NCI-H2196 treated with DMSO at 0.1 percent for 48 hours (cell line): ENCODE measurements at regions not wholly inside any gene's neighbourhood (a gene's known extent, or its start where the extent isn't known, plus 50 kb on each side); places are given as distances from the start of the nearest gene placed in this dataset.
"Not testable (repeated sequence)": the region's sequence is repeated elsewhere in the genome, so short reads cannot be mapped to it uniquely, and the experiment has no call there.

ENCODE experiments used
- DNase-seq: peaks from one replicate; lab custom pipeline; 2025; ENCODE audit not compliant: unreplicated experiment; lab: John Stamatoyannopoulos, UW

DNA sequence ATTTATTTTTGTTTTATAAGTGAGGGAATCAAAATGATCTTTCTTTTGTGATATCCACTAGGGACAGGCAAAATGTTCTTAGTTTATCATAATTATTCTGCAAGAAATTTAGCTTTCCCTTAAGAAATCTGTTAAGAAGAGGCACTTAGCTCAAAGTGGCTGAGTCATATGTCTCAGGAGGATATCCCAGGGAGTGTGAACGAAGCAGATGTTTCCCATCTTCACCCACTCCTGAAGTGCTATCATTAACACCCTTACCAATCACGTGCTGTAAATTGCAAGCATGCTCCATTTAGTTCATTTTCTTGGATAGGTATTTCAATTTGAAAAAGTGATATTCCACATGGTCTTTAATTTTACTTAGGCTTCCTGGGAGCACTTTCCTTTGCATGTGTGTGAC lies 774.3 kb upstream of the TMEFF2 start:
- DNase-seq = no peak

DNA sequence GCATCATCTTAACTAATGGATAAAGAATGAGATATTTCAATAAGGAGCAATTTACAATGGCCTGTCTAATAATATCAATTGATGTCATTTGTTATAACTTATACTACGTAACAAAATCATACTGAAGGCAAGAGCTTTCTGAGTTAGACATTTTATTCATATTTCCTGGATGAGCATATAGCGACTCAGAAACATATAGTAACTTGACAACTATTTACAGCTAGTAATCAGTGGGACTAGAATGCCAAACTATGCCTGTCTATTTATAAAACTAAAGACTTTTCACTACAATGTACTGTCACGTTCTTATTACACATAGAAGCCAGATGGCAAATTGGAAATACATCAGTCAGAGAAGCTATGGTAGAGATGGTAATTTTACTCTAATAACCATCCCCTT lies 766.2 kb upstream of the TMEFF2 start:
- no peak for DNase-seq

DNA sequence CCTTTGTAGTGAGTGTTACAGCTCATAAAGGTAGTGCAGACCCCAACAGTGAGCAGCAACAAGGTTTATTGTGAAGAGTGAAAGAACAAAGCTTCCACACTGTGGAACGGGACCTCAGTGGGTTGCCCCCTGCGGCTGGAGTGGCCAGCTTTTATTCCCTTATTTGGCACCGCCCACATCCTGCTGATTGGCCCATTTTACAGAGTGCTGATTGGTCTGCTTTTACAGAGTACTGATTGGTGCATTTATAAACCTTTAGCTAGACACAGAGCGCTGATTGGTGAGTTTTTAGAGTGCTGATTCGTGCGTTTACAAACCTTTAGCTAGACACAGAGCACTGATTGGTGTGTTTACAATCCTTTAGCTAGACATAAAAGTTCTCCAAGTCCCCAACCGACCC lies 763.9 kb upstream of the TMEFF2 start:
- DNase-seq = not testable (repeated sequence)

DNA sequence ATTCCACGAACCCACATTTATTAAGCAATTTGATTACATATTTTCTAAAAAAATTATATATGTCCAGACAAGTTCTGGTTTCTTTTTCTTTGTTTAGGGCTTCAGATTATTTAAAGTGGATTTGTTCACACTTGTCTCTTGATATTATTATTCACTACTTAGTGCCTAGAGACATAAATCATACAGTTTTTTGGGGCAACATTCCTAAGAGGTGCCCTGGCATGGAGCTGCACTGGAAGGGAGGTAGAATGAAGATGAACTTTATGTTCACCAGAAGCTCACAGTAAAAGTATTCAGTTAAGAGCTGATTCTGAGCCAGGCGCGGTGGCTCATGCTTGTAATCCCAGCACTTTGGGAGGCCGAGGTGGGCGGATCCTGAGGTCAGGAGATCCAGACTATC lies 762.7 kb upstream of the TMEFF2 start:
- DNase-seq = no peak

DNA sequence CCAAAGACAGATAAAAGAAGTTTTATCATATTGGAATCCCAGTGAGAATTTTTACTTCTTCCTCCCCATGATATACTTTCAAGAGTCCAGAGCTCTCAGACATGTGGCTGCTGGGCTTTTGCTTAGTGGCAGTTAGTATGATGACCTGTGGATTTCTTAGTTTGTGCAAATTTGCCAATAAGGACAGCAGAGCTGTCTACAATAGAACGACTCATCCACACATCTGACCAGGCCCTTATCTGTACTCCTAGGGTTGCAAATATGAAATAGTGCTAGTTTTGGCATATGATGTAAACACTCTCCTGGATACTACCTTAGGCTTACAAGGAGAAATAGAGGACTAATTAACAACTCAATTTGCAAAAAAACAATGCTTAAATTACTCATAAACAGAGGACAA lies 758.4 kb upstream of the TMEFF2 start:
- no peak for DNase-seq

DNA sequence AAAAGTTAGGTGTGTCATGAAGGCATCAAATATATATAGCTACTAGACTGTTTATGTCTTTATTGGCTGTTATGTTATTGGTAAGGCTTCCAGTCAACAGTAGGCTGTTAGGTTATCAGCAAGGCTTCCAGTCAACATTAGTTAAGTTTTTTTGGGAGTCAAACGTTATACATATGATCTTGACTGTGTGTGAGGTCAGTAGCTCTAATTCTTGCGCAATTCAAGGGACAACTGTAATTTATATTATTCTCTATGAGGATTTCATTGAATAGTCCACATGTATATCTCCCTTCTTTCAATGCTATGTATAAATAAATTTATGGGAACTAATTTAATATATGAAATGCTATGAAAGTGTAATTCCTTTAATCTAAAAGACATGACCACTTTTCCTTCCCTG lies 757.5 kb upstream of the TMEFF2 start:
- no peak for DNase-seq

DNA sequence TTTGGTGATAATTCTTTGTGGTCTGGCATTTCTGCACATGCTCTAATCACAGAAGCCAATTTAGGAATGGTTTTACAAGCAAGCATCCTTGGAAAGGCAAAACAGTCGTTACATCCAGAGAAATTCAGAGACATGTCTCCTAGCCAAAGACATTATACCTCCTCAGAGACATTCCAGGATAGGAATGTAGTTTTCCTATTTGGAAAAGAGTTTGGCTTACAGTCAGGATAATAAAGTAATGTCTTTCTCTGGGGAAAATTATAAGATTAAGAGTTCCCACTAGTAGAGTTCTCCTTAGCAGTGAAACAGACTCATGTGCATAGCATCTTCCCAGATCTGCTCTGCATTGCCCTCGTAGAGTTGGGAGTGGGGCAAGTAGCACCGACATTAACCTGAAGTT lies 753.6 kb upstream of the TMEFF2 start:
- DNase-seq = no peak

DNA sequence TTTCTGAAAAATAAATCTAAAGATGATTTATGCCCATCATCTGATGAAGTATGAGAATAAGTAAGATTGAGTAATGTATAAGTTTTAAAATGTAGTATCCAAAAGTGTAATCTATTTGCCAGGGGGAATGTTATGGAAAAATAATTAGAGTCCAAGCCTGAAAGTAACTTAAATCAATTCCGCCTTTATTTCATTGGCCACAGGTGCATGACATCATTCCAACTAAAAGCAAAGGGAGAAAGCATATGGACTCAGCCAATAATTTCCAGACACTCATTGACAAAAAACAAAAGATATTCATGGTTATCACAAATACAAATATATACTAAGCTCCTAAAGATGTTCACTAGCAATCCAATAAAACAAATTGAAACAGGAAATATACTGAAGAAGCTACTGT lies 752.6 kb upstream of the TMEFF2 start:
- DNase-seq = no peak

DNA sequence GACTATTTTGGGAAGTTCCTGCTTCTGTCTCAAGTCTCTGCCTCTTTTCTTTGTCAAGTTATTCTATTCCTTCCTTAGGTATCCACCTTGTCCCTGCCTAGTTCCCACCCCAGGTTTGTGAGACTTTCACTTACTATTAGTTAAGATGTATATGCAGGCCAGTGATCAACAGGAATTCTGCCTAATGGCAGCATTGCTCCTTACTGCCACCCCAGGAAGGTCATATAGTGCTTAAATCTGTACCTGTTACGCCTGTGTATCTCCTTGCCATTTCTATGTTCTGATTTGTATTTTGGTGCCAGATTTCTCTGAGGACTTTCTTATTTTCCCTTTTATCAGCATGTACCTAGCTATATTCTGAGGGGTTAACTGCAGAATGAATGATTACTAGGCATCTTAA lies 746.0 kb upstream of the TMEFF2 start:
- no peak for DNase-seq

DNA sequence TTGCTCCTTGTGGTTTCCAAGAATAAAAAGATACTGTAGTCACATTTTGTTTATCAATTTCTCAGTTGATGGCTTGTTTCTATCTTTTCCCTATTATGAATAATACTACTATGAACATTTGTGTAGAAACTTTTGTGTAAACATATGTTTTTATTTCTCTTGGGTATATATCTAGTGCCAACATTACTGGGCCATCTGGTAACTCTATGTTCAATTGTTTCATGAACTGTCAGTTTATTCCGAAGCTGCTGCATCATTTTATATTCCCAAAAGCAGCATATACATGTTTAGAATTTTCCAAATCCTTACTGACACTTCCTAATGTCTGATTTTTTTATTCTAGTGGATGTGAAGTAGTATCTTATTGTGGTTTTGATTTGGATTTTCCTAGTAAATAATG lies 737.6 kb upstream of the TMEFF2 start:
- no peak for DNase-seq

DNA sequence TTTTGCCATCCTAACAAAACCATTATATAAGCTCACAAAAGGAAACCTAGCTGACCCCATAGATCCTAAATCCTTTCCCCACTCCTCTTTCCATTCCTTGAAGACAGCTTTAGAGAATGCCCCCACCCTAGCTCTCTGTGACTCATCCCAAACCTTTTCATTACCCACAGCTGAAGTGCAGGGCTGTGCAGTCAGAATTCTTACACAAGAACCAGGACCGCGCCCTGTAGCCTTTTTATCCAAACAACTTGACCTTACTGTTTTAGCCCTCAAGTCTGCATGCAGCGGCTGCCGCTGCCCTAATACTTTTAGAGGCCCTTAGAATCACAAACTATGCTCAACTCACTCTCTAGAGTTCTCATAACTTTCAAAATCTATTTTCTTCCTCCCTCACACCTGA lies 726.9 kb upstream of the TMEFF2 start:
- DNase-seq = not testable (repeated sequence)

DNA sequence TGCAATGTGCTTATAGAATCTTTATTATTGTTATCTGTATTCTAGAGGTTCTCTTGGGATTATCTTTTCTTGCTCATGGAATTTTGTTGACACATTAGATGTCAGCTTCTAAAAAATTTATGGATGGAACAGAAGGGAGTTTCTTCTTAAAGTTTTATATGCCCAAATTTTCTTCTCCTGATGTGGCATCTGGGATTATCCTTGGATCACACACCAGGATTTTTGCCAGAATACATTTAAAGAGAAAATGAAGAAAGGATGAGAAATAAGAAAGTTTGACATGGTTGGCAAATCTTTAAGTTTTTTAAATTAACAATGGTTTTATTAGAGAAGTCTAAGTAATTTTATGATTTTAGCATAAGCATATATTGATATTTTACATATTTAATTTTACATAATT lies 706.7 kb upstream of the TMEFF2 start:
- no peak for DNase-seq

DNA sequence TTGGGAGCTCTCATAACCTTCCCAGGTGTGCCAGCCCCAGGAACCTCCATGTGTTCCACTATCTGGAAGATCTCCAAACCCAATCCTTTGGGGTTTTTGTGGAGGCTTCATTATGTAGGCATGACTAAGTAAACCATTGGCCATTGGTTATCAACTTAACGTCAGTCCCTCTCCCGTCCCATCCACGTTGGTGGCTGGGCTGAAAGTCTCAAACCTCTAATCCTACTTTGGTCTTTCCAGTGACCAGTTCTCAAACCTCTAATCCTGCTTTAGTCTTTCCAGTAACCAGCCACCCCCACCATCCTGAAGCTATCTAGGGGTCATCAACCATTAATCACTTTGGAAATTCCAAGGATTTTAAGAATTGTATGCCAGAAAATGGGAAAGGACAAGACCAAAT lies 704.7 kb upstream of the TMEFF2 start:
- no peak for DNase-seq

DNA sequence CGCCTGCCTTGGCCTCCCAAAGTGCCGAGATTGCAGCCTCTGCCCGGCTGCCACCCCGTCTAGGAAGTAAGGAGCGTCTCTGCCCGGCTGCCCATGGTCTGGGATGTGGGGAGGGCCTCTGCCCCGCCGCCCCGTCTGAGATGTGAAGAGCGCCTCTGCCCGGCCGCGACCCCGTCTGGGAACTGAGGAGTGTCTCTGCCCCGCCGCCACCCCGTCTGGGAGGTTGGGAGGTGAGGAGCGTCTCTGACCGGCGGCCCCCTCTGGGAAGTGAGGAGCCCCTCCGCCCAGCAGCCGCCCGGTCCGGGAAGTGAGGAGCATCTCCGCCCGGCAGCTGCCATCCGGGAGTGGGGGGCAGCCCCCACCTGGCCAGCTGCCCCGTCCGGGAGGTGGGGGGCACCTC lies 699.2 kb upstream of the TMEFF2 start:
- DNase-seq = not testable (repeated sequence)

DNA sequence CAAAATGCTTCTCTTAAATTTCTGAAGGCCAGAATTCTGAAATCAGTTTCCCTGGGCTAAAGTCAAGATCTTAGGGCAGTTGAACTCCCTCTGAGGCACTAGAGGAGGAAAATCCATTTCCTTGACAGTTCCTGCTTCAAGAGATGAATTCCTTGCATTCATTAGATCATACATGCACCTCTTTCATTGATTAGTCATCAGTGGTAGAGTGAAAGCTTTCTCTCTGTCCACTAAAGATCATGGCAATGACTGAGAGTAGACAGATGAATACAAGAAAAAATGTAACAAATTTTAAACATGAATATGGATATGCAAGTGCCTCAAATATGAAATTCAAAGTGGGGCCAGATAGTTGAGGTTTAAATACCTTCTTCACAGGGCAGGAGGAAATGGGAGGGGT lies 693.4 kb upstream of the TMEFF2 start:
- DNase-seq = no peak

DNA sequence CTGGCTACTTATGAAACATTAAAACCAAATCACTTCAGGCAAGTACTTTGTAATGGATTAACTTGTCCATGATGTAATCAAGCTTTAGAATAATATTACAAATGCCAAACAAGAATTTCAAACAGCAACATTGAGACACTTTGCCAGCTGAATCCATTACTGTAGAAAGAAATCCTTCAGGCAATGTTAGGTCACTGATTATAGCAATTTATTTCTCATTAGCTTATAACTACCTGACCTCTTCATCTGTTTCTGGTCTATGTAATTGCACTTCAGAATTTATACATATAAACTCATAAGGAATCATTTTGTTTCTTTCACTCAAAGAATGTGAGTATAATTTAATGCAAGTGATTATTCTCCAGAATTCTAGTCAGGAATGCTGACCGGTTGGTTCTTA lies 692.6 kb upstream of the TMEFF2 start:
- no peak for DNase-seq

DNA sequence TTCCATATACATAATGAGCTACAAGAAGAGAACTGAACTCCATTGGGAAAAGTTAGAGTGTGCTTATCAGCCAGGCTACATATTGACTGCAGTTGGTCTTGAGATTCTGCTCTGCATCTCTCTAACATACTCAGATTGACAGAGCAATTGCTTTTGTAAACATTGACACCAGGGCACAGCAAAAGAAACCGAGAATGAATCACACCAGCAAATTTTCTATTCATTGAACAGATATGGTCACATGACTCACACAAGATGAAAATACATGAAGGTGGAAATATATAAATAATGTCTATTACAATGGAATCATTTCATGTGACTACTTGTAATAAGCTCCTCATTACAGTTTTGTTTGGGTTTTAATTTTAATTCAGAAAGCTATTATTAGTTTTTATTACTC lies 691.9 kb upstream of the TMEFF2 start:
- no peak for DNase-seq

DNA sequence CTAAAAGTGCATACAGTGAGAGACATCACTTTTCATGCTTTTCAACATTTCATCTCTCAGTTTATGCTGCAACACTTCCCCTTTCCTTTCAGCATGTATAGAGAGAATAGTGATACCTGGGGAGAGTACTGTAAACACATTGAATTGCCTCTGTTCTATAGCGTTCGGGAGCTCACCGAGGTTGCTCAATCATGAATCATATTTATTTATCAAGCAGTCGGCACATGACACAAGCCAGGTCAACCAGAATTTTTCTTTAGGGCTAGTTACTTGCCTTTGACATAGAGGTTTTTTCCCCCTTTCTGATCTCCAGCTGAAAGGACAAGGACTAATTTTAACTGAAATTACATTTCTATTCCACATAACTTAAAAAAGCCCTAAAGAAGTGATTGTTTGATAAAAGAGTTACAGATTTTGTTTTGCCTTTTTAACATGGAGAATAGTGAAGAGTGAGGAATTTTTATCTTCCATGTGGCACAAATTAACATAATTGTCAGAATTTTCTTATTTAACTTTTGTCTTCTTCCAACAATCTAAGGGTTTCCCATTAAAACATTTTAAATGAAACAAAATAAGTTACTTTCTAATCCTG lies 690.9 kb upstream of the TMEFF2 start:
- no peak for DNase-seq

DNA sequence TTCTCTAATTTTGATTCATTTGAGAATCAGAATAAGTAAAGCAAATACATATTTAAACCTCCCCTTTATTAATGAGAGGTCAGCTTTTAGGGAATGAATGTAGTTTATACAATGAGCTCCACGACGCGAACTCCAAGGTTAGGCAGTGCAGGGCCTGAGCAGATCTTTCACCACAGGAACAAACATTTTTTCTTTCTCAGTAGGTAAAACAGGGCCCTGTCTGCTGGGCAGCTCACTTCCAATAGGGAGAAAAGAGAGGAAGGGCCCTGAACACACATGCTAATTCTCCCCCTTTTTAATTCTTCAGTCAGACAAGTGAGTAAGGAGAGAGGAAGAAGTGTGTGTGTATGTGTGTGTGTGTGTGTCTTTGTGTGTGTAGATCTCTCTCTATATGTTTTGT lies 682.4 kb upstream of the TMEFF2 start:
- DNase-seq = no peak

DNA sequence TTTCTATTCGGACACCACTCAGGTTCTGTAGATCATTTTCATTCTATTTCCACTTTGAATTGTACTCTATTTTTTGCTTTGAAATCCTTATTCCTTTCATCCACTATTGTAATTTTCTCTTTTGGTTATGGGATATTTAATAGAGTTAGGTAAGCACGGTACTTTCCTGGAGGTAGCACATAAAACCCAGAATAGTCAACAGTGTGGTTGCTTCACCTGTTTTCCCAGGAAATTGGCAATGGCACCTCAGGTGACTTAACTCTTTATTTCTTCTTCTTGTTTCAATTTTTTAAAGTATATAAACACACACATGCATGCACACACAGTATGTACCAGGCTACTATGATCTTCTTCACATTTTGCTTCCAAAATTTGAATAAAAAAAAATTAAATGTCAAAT lies 682.0 kb upstream of the TMEFF2 start:
- no peak for DNase-seq

DNA sequence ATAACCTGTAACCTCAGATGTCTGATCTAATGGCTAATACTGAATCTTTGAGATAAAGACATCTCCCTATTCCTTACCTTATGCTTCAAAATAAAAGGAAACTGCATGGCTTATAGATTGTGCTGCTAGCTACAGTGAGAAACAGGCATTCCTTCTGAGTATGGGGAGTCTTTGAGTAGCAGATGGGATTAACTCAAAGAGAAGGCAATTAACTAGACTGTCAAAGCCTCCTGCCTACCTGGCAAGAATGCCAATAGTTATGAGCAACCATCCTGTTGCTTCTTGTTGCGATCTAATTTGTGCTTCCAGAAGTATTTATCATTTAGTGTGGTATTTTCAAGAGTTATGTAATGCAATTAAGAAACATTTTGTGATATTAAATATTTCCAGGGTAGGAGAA lies 660.0 kb upstream of the TMEFF2 start:
- no peak for DNase-seq

DNA sequence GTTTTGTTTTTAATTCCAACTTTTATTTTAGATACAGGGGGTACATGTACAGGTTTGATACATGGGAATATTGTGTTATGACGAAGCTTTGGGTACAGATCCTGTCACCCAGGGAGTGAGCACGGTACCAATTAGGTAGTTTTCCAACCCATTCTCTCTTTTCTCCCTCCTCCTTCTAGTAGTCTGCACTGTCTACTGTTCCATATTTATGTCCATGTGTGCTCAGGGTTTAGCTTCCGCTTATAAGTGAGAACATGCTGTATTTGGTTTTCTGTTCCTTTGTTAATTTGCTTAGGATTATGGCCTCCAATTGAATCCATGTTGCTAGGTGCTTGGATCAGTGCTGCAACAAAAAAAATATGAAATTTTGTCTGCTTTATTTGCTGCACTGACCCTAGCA lies 659.3 kb upstream of the TMEFF2 start:
- DNase-seq = no peak

DNA sequence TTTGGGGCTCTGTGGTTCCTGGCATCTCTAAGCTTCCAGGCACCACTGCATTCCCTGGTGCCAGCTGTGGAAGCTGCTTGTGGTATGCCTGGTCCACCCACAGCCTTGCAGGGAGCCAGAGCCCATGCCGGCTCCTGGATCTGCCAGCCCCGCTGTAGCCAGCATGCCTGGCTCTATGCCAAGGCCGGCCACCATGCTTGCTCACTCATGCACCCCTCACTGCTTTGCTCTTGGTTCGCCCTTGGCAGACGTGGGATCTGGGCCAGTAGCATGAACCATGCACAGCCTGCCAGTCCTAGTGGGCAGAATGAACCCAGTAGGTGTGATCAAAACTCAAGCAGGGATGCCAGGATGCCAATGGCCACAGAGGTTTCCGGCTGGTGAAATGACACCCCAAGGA lies 634.2 kb upstream of the TMEFF2 start:
- DNase-seq = no peak

DNA sequence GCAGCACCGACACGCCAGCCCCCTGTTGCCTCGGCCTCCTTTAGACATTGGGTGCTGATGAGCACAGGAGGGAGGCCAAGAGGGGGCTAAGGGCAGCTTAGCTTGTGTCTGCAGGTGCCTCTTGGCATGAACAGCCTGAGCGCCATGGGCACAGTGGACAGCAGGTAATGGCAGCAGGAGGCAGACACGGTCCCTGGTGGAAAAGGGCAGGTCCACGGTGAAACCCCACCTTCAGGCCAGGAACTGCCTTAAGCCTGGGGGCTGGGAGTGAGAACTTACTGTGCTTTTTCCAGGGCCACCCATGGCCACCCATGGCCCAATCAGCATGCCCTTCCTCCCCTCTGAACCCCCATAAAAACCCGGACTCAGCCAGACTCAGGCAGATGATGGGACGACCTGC lies 633.4 kb upstream of the TMEFF2 start:
- no peak for DNase-seq
